Activated gamma-delta T cell treated with Interleukin-2 at 50 U/mL for 16 hours (primary cell): ENCODE measurements at regions not wholly inside any gene's neighbourhood (a gene's known extent, or its start where the extent isn't known, plus 50 kb on each side); places are given as distances from the start of the nearest gene placed in this dataset.

Experiments used
- DNase-seq: peaks from one replicate; pipeline ENCODE4 v3.0.0-alpha.2; 2020

GRCh38 chr3:124588794-124589193 lies 141.5 kb upstream of the UMPS start:
- DNase-seq = no peak

GRCh38 chr3:124591699-124592098 lies 138.6 kb upstream of the UMPS start:
- no peak for DNase-seq

- no peak for DNase-seq
Measured at GRCh38 chr3:124592658-124593441, 137.4 kb upstream of the UMPS start.

- DNase-seq = no peak
Measured at GRCh38 chr3:124593442-124593829, 136.8 kb upstream of the UMPS start.

- no peak for DNase-seq
Measured at GRCh38 chr3:124594581-124594980, 135.7 kb upstream of the UMPS start.

- no peak for DNase-seq
Measured at GRCh38 chr3:124597273-124597672, 133.0 kb upstream of the UMPS start.

GRCh38 chr3:124597979-124598378 lies 132.3 kb upstream of the UMPS start:
- no peak for DNase-seq

- no peak for DNase-seq
Measured at GRCh38 chr3:124599147-124599765, 131.0 kb upstream of the UMPS start.

GRCh38 chr3:124599779-124600693 lies 130.2 kb upstream of the UMPS start:
- DNase-seq = no peak

- no peak for DNase-seq
Measured at GRCh38 chr3:124600765-124601164, 129.5 kb upstream of the UMPS start.

- DNase-seq = no peak
Measured at GRCh38 chr3:124601190-124601589, 129.1 kb upstream of the UMPS start.

- no peak for DNase-seq
Measured at GRCh38 chr3:124602980-124603627, 127.1 kb upstream of the UMPS start.

- no peak for DNase-seq
Measured at GRCh38 chr3:124605781-124606579, 124.3 kb upstream of the UMPS start.

- no peak for DNase-seq
Measured at GRCh38 chr3:124607163-124607562, 123.1 kb upstream of the UMPS start.

- DNase-seq = no peak
Measured at GRCh38 chr3:124609402-124609801, 120.8 kb upstream of the UMPS start.

- no peak for DNase-seq
Measured at GRCh38 chr3:124610130-124610529, 120.1 kb upstream of the UMPS start.

- DNase-seq = no peak
Measured at GRCh38 chr3:124611520-124611919, 118.7 kb upstream of the UMPS start.

GRCh38 chr3:124615896-124616543 lies 114.2 kb upstream of the UMPS start:
- DNase-seq = no peak

- DNase-seq = no peak
Measured at GRCh38 chr3:124617177-124617576, 113.1 kb upstream of the UMPS start.

GRCh38 chr3:124619887-124620599 lies 110.2 kb upstream of the UMPS start:
- no peak for DNase-seq

- DNase-seq = peak; percentile 6
Measured at GRCh38 chr3:124620600-124621063, 109.6 kb upstream of the UMPS start.
